Breast epithelium (tissue), 3 donors: ENCODE measurements at regions not wholly inside any gene's neighbourhood (a gene's known extent, or its start where the extent isn't known, plus 50 kb on each side); places are given as distances from the start of the nearest gene placed in this dataset.

Source experiments
- CTCF ChIP-seq, 3 donors: fragments of 450-650 bp; IDR thresholded peaks; one replicate each; pipeline ENCODE4 v1.5.1; 2016 to 2017; ENCODE audit warnings: antibody characterized with exemption in 3 of 3, mild to moderate bottlenecking in 3 of 3, moderate library complexity in 3 of 3
- POLR2A ChIP-seq: fragments of 450-650 bp; IDR thresholded peaks from one replicate; pipeline ENCODE4 v1.6.1; 2016; ENCODE audit warnings: antibody characterized with exemption, mild to moderate bottlenecking, moderate library complexity
- POLR2AphosphoS5 ChIP-seq, 3 donors: sonication (generic); formaldehyde crosslinking; IDR thresholded peaks; one replicate each; pipeline ENCODE4 v1.6.1; 2017; ENCODE audit warnings: antibody characterized with exemption in 3 of 3

- TF ChIP-seq CTCF (IDR thresholded peaks at IDR 0.05) (no peak), POLR2A (no peak), POLR2AphosphoS5 (IDR thresholded peaks at IDR 0.05) (no peak)
Measured at GRCh38 chr4:178205826-178206225, 763.6 kb upstream of the AGA start.
